ENCODE measurements at regions not wholly inside any gene's neighbourhood (a gene's known extent, or its start where the extent isn't known, plus 50 kb on each side); places are given as distances from the start of the nearest gene placed in this dataset.

GRCh38 chr11:91421641-91422040 lies 803.0 kb upstream of the FAT3 start:
- no peak for DNase-seq

- no peak for DNase-seq
Measured at GRCh38 chr11:91407842-91408241, 816.8 kb upstream of the FAT3 start.

GRCh38 chr11:91406009-91406408 lies 818.6 kb upstream of the FAT3 start:
- DNase-seq: no peak

GRCh38 chr11:91404344-91404743 lies 820.3 kb upstream of the FAT3 start:
- DNase-seq: no peak

GRCh38 chr11:91397134-91397468 lies 827.5 kb upstream of the FAT3 start:
- no peak for DNase-seq

GRCh38 chr11:91396236-91397133 lies 828.1 kb upstream of the FAT3 start:
- DNase-seq: no peak

- no peak for DNase-seq
Measured at GRCh38 chr11:91394727-91395414, 829.7 kb upstream of the FAT3 start.

- DNase-seq: no peak
Measured at GRCh38 chr11:91394073-91394726, 830.4 kb upstream of the FAT3 start.

- no peak for DNase-seq
Measured at GRCh38 chr11:91382946-91383345, 841.7 kb upstream of the FAT3 start.

- DNase-seq: no peak
Measured at GRCh38 chr11:91374794-91375193, 849.8 kb upstream of the FAT3 start.

GRCh38 chr11:91373497-91373896 lies 851.1 kb upstream of the FAT3 start:
- DNase-seq: no peak

- DNase-seq: no peak
Measured at GRCh38 chr11:91366816-91367215, 857.8 kb upstream of the FAT3 start.

GRCh38 chr11:91365986-91366585 lies 858.5 kb upstream of the FAT3 start:
- no peak for DNase-seq

- no peak for DNase-seq
Measured at GRCh38 chr11:91350931-91351330, 873.7 kb upstream of the FAT3 start.

GRCh38 chr11:91326751-91327150 lies 897.9 kb upstream of the FAT3 start:
- no peak for DNase-seq

GRCh38 chr11:91326280-91326679 lies 898.3 kb upstream of the FAT3 start:
- DNase-seq: no peak

- no peak for DNase-seq
Measured at GRCh38 chr11:91314521-91314920, 910.1 kb upstream of the FAT3 start.

GRCh38 chr11:91312541-91312940 lies 912.1 kb upstream of the FAT3 start:
- DNase-seq: no peak

GRCh38 chr11:91310085-91310484 lies 914.5 kb upstream of the FAT3 start:
- no peak for DNase-seq

- no peak for DNase-seq
Measured at GRCh38 chr11:91308069-91308468, 916.5 kb upstream of the FAT3 start.

- DNase-seq: no peak
Measured at GRCh38 chr11:91305402-91305801, 919.2 kb upstream of the FAT3 start.

- DNase-seq: no peak
Measured at GRCh38 chr11:91303749-91304148, 920.9 kb upstream of the FAT3 start.

GRCh38 chr11:91299980-91300379 lies 924.6 kb upstream of the FAT3 start:
- DNase-seq: no peak

GRCh38 chr11:91296629-91297028 lies 928.0 kb upstream of the FAT3 start:
- no peak for DNase-seq

Measured in activated naive CD4-positive, alpha-beta T cell treated with anti-CD3 and anti-CD28 coated beads, Interleukin-2, amount 50 U/mL, for 16 hours (primary cell).